ENCODE measurements at regions not wholly inside any gene's neighbourhood (a gene's known extent, or its start where the extent isn't known, plus 50 kb on each side); places are given as distances from the start of the nearest gene placed in this dataset.

DNA sequence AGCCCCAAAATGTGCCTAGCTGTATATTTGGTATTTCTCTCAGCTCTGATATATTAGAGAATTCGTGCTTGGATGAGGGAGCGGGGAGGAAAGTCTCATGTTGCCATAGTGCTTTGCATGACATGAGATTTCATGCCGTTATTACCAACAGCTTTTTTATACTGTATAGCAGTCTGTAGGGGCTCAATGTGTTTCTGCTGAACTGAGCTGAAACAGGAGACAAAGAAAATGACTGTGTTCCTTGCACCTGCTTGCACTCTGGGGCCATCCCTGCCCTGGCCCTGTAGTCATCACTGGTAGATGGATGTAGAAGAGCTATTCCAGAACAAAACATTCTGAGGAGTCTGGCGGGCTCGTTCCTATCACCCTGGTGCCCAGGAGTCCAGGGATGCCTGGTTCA is 128.0 kb upstream of the SASH1 start:
- no peak overlapping the region for H3K4me3 ChIP-seq (ENCODE audit: low read depth, low read length)
- TF ChIP-seq, protein P1, sequence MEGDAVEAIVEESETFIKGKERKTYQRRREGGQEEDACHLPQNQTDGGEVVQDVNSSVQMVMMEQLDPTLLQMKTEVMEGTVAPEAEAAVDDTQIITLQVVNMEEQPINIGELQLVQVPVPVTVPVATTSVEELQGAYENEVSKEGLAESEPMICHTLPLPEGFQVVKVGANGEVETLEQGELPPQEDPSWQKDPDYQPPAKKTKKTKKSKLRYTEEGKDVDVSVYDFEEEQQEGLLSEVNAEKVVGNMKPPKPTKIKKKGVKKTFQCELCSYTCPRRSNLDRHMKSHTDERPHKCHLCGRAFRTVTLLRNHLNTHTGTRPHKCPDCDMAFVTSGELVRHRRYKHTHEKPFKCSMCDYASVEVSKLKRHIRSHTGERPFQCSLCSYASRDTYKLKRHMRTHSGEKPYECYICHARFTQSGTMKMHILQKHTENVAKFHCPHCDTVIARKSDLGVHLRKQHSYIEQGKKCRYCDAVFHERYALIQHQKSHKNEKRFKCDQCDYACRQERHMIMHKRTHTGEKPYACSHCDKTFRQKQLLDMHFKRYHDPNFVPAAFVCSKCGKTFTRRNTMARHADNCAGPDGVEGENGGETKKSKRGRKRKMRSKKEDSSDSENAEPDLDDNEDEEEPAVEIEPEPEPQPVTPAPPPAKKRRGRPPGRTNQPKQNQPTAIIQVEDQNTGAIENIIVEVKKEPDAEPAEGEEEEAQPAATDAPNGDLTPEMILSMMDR (IDR thresholded peaks at IDR 0.05; ENCODE audit: control insufficient read depth, extremely low read depth, insufficient read depth) = no peak
- DNase-seq (ENCODE audit: low read depth) = no peak

DNA sequence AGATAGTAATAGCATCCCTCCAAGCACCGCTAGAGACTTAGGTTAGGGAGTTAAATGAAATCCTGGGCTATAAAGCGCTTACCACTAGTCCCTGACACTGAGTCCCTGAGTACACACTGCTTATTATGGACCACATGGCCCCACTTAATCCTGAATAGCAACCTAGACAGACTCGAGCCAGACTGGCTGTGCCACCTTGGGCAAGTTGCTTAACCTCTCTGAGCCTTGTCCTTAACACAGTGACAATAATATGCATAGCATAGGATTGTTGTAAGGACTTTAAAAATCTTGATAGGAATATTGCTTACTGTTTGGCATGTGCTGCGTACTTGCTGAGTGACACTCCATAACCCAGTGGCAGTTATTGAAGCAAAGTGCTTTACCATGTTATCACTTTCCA is 125.6 kb upstream of the SASH1 start:
- no peak for DNase-seq (ENCODE audit: low read depth)
- no peak overlapping the region for H3K4me3 ChIP-seq (ENCODE audit: low read depth, low read length)
- TF ChIP-seq, protein P1 (IDR thresholded peaks at IDR 0.05; ENCODE audit: control insufficient read depth, extremely low read depth, insufficient read depth) = no peak

DNA sequence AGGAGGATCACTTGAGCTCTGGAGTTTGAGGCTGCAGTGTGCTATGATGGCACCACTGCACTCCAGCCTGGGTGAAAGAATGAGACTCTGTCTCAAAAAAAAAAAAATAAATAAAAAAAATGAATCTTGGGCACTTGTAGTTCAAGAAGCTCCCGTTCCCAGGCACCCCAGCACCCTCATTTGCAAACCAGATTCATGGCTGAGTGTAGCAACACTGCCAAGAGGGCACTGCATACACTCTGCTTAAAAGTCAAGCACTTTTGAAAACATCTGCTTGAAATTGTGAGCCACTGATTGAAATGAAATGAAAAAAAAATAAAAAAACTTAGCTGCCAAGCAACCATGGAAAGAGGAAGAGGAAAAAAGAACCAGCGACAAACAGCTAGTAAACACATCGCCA is 124.7 kb upstream of the SASH1 start:
- no peak for DNase-seq (ENCODE audit: low read depth)
- TF ChIP-seq, protein P1 (IDR thresholded peaks at IDR 0.05; ENCODE audit: control insufficient read depth, extremely low read depth, insufficient read depth) = no peak
- H3K4me3 ChIP-seq (ENCODE audit: low read depth, low read length) = no peak overlapping the region

DNA sequence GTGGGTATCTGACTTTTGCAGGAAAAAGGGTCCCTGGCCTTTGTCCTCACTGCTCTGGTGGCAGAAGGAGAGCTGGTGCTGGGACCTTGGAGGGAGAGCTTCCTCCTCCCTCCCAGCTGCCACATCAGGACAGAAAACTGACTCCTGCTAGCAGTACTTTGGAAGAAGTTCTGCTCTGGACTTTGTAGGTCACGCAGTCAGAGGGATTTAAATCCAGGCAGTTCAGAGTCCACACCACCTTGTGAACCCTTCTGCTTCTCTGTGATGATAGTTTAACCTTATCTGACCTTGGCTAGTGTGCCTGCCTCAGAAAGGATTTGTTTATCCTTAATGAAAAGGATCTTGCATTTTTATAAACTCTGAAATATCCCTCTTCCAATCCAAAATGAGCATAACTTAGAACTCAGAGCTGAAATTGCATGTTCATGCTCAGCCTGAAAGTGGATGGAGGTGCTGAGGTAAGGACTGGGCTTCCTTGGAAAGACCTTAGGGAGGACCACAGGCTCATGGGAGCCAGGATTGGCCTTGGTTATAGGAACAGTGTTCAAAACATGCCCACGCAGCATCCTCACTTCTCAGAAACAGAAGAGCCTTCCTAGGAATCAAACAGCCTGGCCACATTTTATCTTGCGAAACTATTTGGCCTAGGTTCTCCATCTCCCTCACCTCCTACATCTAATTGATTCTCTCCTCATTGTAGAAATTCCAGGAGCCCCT is 123.9 kb upstream of the SASH1 start:
- TF ChIP-seq, protein P1 (IDR thresholded peaks at IDR 0.05; ENCODE audit: control insufficient read depth, extremely low read depth, insufficient read depth) = no peak
- H3K4me3 ChIP-seq (ENCODE audit: low read depth, low read length) = no peak overlapping the region
- DNase-seq (ENCODE audit: low read depth) = no peak

DNA sequence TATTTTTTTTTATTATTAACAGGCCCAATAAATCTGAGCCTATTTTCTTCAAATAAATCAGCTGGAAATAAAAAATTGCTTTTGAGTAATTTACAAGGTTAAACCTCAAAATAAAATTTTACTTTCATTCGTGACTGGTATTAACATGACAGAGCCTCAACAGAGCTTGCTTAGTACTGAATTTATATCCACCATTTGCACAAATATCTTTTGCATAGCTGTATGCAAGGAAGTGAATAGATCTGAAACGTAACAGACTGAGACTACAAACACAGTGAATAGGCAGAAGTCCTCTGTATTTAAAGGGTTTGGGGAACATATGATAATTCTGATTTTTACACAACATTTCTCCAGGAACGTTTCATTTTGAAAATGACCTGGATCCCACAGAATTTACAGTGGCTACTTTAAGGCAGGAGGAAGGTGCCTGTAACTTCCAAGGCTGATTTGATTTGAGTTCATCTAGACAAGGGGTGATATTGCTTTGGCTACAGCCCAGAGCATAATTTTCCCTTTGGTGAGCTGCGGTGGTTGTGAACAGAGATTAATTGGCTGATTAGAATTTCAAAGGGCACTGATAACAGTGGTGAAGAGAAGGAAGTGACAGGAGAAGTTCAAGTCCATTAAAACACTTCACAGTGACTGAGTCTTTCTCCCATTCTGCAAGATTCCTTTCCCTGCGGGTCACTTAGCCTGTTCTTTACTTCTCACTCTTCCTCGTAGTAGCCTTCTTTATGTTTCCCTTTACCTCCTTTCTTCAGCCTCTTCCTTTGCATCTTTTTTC is 121.2 kb upstream of the SASH1 start:
- TF ChIP-seq, protein P1 (IDR thresholded peaks at IDR 0.05; ENCODE audit: control insufficient read depth, extremely low read depth, insufficient read depth) = no peak
- no peak overlapping the region for H3K4me3 ChIP-seq (ENCODE audit: low read depth, low read length)
- DNase-seq (ENCODE audit: low read depth) = no peak

DNA sequence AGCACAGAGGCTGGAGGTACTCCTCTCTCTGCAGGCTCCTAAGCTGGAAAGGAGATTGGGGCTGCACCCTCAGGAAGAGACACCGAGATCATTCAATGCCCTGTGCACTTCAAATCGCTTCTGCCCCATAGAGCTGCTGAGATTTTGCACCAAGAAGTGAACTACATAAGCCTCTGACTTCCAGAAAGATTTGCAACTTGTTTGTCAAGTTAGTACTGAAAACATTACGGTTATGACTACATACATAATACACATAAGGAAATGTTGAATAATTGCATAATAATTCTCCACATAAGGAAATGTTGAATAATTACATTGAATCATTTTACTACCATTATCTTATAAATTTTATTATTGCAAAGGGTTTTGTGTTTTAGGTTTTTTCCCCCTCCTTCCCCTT is 120.3 kb upstream of the SASH1 start:
- no peak overlapping the region for H3K4me3 ChIP-seq (ENCODE audit: low read depth, low read length)
- no peak for DNase-seq (ENCODE audit: low read depth)
- TF ChIP-seq, protein P1 (IDR thresholded peaks at IDR 0.05; ENCODE audit: control insufficient read depth, extremely low read depth, insufficient read depth) = no peak

Data from LNCaP clone FGC (cell line).